ENCODE measurements at regions not wholly inside any gene's neighbourhood (a gene's known extent, or its start where the extent isn't known, plus 50 kb on each side); places are given as distances from the start of the nearest gene placed in this dataset.

DNA sequence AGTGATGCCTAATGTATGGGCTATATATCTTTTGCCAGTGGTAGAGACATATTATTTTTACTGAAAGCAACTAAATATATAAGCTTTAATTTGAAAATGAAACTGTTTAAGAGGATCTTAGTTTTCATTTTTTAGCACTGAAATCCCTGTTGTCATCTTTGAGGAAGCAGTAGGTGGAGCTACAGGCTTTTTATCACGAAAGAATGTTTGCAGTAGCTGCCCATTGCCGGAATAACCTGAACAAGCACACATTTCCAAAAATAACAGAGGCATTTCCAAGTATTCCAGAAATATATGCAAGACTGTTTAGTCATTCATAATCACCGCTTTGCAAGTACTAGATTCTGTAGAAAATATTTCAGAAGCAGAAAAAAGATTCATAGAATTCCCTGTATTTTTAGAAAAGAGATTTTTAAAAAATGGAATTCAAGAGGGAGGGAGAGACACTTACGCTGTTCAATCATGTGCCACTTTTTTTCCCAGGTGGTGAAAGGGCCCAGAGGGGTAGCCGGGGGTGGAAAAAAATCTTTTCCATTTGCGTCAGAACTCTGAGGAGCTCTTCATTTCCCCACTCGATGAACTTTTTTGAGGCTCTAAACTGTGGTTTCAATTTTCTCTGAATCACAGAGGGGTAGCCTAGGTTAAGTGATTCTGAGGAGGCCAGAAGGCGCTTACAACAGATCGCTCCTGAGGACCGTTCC is 142.5 kb upstream of the FERMT1 start:
- TF ChIP-seq, protein P1, sequence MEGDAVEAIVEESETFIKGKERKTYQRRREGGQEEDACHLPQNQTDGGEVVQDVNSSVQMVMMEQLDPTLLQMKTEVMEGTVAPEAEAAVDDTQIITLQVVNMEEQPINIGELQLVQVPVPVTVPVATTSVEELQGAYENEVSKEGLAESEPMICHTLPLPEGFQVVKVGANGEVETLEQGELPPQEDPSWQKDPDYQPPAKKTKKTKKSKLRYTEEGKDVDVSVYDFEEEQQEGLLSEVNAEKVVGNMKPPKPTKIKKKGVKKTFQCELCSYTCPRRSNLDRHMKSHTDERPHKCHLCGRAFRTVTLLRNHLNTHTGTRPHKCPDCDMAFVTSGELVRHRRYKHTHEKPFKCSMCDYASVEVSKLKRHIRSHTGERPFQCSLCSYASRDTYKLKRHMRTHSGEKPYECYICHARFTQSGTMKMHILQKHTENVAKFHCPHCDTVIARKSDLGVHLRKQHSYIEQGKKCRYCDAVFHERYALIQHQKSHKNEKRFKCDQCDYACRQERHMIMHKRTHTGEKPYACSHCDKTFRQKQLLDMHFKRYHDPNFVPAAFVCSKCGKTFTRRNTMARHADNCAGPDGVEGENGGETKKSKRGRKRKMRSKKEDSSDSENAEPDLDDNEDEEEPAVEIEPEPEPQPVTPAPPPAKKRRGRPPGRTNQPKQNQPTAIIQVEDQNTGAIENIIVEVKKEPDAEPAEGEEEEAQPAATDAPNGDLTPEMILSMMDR (IDR thresholded peaks at IDR 0.05; ENCODE audit: insufficient read depth, low read depth, low read length), result peak; percentile 54
- no peak for TF ChIP-seq EZH2 (IDR thresholded peaks at IDR 0.05; ENCODE audit: insufficient read depth, low read length)

Measured in astrocyte (in vitro differentiated cells and primary cell).